Transverse colon (tissue), 3 donors: ENCODE measurements at regions not wholly inside any gene's neighbourhood (a gene's known extent, or its start where the extent isn't known, plus 50 kb on each side); places are given as distances from the start of the nearest gene placed in this dataset.

Experiments used
- EP300 ChIP-seq: sonication (generic); formaldehyde crosslinking; IDR thresholded peaks from one replicate; pipeline ENCODE4 v1.6.1; 2017; ENCODE audit warnings: antibody characterized with exemption, low read depth
- TF ChIP-seq, protein P1 (sequence below), 5 experiments: fragments of 200-600 bp in 3 of 5; fragments of 450-650 bp in 2 of 5; sonication (generic) in 3 of 5; IDR thresholded peaks; 1 replicate in 2 of 5; 2 replicates in 3 of 5; pipeline ENCODE4 v1.5.1; 2016 to 2017; ENCODE audit warnings: antibody characterized with exemption in 5 of 5, inconsistent platforms in 3 of 5, mild to moderate bottlenecking in 2 of 5, moderate library complexity in 1 of 5

DNA sequence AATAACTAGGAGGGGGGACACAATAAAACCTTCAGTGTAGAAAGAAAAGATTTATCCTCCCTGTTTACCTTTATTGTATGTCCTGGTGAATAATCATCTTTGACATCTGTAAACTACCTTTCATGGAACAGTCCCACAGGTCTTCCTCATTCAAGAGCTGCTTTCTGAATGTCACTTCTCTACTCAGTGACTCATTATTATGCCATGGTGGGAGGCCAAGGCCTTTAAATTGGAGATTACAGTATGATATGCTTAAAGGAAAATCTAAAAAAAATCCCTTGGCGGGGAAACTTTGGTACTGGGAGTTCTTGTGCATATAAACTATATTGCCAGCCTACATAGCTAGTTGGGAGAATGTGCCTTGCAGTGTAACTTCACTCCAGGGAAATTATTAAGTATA lies 713.0 kb downstream of the TDRD15 start:
- TF ChIP-seq, protein P1, sequence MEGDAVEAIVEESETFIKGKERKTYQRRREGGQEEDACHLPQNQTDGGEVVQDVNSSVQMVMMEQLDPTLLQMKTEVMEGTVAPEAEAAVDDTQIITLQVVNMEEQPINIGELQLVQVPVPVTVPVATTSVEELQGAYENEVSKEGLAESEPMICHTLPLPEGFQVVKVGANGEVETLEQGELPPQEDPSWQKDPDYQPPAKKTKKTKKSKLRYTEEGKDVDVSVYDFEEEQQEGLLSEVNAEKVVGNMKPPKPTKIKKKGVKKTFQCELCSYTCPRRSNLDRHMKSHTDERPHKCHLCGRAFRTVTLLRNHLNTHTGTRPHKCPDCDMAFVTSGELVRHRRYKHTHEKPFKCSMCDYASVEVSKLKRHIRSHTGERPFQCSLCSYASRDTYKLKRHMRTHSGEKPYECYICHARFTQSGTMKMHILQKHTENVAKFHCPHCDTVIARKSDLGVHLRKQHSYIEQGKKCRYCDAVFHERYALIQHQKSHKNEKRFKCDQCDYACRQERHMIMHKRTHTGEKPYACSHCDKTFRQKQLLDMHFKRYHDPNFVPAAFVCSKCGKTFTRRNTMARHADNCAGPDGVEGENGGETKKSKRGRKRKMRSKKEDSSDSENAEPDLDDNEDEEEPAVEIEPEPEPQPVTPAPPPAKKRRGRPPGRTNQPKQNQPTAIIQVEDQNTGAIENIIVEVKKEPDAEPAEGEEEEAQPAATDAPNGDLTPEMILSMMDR (IDR thresholded peaks at IDR 0.05), result no peak
- TF ChIP-seq EP300, result no peak
